ENCODE measurements at regions not wholly inside any gene's neighbourhood (a gene's known extent, or its start where the extent isn't known, plus 50 kb on each side); places are given as distances from the start of the nearest gene placed in this dataset.
"Not testable (repeated sequence)": the region's sequence is repeated elsewhere in the genome, so short reads cannot be mapped to it uniquely, and the experiment has no call there.

DNA sequence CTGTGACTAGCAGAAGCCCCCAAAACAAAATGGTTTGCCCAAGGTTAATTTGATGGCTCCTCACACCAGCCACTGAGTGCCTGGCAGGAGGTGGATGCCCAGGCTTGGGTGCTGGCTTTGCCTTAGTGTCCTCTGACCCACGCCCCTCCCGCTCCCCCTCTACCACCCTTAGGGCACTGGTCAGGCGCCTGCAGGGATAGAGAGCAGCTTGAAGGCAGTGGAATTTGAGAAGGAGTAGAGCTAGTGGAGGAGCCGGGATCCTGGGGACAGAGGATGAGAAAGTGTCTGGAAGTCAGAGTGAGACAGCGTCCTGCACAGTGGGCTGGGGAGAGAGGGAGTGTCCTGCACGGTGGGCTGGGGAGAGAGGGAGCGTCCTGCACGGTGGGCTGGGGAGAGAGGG lies 139.4 kb downstream of the DNAJB6 start:
- Mint-ChIP-seq H3K4me1 (ENCODE audit: low read depth in 2 of 2) (peaks cover 11% of the 10 kb centered on the region in 2 donors), H3K27ac (no peak overlapping the region), H3K27me3 (no peaks in the 10 kb centered on the region), H3K9me3 (peaks cover 0 to 1% of the 10 kb centered on the region in 2 donors), H3K4me3 (no peak overlapping the region), H3K36me3 (ENCODE audit: insufficient read depth) (peaks cover 4% of the 10 kb centered on the region)
- DNase-seq (no peak), ATAC-seq (replicated peaks) (no peak)

DNA sequence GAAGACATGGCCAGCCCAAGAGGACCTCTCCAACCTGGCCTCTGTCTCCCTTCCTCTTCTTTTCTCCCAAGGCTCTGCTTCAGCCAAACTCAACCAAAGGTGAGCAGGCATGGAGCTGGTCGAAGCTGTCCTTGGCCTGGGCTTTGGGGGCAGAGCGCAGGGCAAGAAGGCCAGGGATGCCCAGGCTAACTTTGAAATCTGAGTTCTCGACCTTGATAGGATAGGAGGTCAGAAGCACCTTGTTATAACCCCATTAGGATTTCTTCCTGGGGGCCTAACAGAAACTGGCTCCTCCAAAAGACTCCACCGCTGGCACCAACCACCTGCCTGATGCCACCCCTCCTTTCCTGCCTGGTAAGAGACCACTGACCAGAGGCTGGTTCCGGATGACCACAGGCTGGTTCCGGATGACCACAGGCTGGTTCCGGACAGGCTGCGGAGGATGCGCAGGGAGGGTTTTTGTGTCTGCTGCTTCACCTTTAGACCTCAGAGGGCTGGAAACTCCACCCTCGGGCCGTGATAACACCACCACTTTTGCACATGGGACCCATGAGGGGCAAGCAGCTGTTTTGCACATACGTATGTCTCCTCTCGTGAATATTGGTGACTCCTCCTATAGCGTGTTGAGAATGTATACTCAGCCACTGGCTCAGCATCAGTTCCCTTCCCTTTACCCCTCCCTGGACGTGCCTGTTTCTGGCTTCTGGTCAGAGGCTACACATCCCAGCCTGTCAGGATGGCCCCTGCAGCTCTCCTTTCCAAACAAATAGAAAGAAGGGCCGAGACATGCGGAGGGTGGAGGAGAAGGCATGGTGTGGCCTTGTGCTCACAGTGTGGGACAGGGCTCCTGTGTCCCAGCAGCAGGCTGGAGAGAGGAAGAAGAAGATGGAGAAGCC lies 140.1 kb downstream of the DNAJB6 start:
- H3K36me3 Mint-ChIP-seq (ENCODE audit: insufficient read depth): peaks cover 4% of the 10 kb centered on the region
- no peak overlapping the region for H3K27ac Mint-ChIP-seq
- ATAC-seq (replicated peaks) (no peak), DNase-seq (no peak)
- peaks cover 0 to 1% of the 10 kb centered on the region in 2 donors for H3K9me3 Mint-ChIP-seq
- H3K27me3 Mint-ChIP-seq: no peaks in the 10 kb centered on the region
- H3K4me3 Mint-ChIP-seq: no peak overlapping the region
- peaks cover 4 to 5% of the 10 kb centered on the region in 2 donors for H3K4me1 Mint-ChIP-seq (ENCODE audit: low read depth in 2 of 2)

DNA sequence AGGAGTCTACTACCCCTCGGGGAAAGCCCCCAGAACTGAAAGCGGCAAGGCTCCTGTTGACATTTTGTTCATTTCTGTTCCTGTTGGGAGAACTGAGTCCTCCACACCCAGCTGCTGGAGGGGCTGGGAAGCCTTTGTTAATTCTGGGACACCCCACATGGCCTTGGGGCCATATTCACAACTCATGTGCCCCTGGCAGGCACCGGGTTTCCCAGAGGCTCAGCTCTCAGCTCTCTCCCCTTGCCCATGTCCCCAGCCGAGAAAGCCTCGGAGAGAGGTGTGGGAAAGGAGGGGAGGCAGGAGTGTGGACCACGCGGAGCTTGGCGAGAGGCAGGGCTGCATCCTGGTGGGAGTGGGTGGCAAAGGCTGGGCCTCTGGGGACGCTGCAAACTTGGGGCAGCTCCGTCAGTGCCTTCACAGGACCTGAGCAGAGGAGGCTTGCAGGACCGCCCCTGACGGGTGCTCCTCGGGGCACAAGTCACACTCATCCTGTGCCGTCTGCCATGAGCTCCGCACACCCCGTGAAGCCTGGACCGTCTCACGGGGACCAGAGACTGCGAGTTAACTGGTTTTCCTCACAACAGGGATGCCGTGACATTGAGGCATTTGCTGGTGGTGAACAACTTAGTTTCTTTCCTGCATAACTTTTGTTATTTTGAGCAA lies 140.9 kb downstream of the DNAJB6 start:
- no peak for ATAC-seq (replicated peaks)
- DNase-seq: no peak
- Mint-ChIP-seq H3K27ac (no peak overlapping the region), H3K36me3 (ENCODE audit: insufficient read depth) (peaks cover 4% of the 10 kb centered on the region), H3K4me1 (ENCODE audit: low read depth in 2 of 2) (no peaks in the 10 kb centered on the region), H3K9me3 (peaks cover 0 to 1% of the 10 kb centered on the region in 2 donors), H3K27me3 (no peaks in the 10 kb centered on the region), H3K4me3 (peak overlapping the region; percentile 33 to 34)

DNA sequence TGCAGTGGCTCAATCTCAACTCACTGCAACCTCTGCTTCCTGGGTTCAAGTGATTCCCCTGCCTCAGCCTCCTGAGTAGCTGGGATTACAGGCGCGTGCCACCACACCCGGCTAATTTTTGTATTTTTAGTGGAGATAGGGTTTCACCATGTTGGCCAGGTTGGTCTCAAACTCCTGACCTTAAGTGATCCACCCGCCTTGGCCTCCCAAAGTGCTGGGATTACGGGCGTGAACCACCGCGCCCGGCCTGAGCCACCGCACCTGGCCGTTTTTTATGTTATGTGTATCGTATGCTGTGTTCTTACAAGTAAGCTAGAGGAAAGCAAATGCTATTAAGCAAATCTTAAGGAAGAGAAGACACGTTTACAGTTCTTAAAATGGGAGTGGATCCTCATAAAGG lies 141.8 kb downstream of the DNAJB6 start:
- not testable (repeated sequence) for H3K4me3 Mint-ChIP-seq; H3K4me1 Mint-ChIP-seq (ENCODE audit: low read depth in 2 of 2); ATAC-seq (replicated peaks); H3K27ac Mint-ChIP-seq; H3K27me3 Mint-ChIP-seq; H3K9me3 Mint-ChIP-seq; H3K36me3 Mint-ChIP-seq (ENCODE audit: insufficient read depth); DNase-seq

DNA sequence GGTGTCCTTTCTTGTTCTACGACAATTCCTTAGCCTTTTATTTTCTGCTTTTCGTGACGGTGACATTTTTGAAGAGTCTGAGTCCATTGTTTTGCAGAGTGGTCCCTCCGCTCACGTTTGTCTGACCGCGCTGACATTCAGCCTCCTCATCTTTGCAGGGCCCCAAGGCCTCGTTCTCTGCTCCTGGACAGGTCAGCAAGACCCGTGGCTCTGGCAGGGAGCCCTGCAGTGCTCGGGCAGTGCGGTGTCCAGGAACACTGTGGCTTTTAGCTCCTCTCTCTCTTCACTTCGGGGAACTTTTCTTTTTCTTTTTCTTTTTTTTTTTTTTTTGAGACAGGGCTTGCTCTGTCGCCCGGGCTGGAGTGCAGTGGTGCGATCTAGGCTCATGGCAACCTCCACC lies 142.5 kb downstream of the DNAJB6 start:
- no peaks in the 10 kb centered on the region for H3K4me1 Mint-ChIP-seq (ENCODE audit: low read depth in 2 of 2)
- H3K27ac Mint-ChIP-seq: no peak overlapping the region
- no peak for ATAC-seq (replicated peaks)
- no peaks in the 10 kb centered on the region for H3K9me3 Mint-ChIP-seq
- DNase-seq: no peak
- peaks cover 4% of the 10 kb centered on the region for H3K36me3 Mint-ChIP-seq (ENCODE audit: insufficient read depth)
- no peak overlapping the region for H3K4me3 Mint-ChIP-seq
- peaks cover under 1 to 3% of the 10 kb centered on the region in 2 donors for H3K27me3 Mint-ChIP-seq

DNA sequence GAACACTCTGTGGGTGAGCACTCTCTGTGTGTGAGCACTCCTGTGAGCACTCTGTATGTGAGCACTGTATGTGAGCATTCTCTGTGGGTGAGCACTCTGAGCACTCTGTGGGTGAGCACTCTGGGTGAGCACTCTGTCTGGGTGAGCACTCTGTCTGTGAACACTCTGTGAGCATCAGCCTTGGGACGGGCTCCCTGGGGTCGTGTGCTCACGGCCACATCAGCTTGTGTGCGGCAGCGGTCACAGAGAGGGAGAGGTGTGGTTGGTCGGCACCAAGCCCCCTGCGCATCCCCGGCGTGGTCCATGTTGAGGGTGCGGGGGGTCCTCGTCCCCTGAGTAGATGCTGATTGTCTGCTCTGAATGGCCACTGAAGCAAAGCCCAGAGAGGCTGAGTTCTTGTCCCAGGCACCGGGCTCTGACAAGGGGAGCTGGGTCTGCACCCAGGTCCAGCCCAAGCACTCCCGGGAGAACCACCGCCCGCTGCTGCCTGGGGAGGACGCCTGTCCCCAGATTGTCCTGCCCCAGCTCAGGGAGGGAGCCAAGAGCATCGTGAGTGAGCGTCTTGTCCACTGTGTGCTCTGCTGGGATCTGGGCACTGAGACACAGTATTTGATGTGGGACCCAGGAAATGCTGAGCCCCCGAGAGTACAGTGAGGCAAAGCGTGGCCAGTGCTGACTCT lies 143.7 kb downstream of the DNAJB6 start:
- ATAC-seq (replicated peaks): no peak
- H3K27ac Mint-ChIP-seq: no peak overlapping the region
- no peaks in the 10 kb centered on the region for H3K36me3 Mint-ChIP-seq (ENCODE audit: insufficient read depth)
- H3K4me1 Mint-ChIP-seq (ENCODE audit: low read depth in 2 of 2): peaks cover 0 to 2% of the 10 kb centered on the region in 2 donors
- H3K4me3 Mint-ChIP-seq: no peak overlapping the region
- no peaks in the 10 kb centered on the region for H3K9me3 Mint-ChIP-seq
- no peak for DNase-seq
- H3K27me3 Mint-ChIP-seq: peaks cover 5 to 14% of the 10 kb centered on the region in 2 donors

DNA sequence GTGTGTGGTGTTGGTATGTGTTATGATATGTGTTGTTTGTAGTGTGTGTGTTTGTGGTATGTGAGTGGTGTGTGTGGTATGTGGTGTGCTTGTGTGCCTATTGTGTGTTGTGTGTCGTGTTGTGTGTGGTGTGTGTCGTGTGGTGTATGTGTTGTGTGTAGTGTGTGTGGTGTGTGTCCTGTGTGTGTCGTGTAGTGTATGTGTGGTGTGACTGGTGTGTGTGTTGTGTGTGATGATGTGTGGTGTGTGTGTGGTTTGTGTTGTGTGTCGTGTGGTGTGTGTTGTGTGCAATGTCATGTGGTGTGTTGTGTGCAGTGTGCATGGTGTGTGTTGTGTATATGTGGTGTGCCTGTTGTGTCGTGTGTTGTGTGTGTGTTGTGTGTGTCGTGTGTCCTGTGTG lies 144.6 kb downstream of the DNAJB6 start:
- peaks cover 5 to 16% of the 10 kb centered on the region in 2 donors for H3K27me3 Mint-ChIP-seq
- ATAC-seq (replicated peaks) (no peak), DNase-seq (no peak)
- H3K27ac Mint-ChIP-seq: no peak overlapping the region
- peaks cover 0 to 2% of the 10 kb centered on the region in 2 donors for H3K4me1 Mint-ChIP-seq (ENCODE audit: low read depth in 2 of 2)
- no peak overlapping the region for H3K4me3 Mint-ChIP-seq
- H3K9me3 Mint-ChIP-seq: no peaks in the 10 kb centered on the region
- no peaks in the 10 kb centered on the region for H3K36me3 Mint-ChIP-seq (ENCODE audit: insufficient read depth)

DNA sequence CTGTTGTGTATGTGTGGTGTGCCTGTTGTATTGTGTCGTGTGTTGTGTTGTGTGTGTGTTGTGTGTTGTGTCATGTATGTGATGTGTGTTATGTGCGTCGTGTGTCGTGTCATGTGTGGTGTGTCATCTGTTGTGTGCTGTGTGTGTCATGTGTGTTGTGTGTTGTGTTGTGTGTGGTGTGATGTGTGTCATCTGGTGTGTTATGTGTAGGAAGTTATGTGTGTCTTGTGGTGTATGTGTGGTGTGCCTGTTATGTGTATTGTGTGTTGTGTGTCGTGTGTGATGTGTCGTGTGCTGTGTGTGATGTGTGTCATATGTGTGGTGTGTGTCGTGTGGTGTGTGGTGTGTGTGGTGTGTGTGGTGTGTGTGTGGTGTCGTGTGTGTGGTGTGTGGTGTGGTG lies 145.2 kb downstream of the DNAJB6 start:
- no peak for DNase-seq
- H3K4me3 Mint-ChIP-seq: no peak overlapping the region
- H3K27me3 Mint-ChIP-seq: peaks cover 5 to 18% of the 10 kb centered on the region in 2 donors
- no peaks in the 10 kb centered on the region for H3K36me3 Mint-ChIP-seq (ENCODE audit: insufficient read depth)
- ATAC-seq (replicated peaks): no peak
- H3K9me3 Mint-ChIP-seq: no peaks in the 10 kb centered on the region
- H3K4me1 Mint-ChIP-seq (ENCODE audit: low read depth in 2 of 2): peaks cover 0 to 2% of the 10 kb centered on the region in 2 donors
- H3K27ac Mint-ChIP-seq: no peak overlapping the region

DNA sequence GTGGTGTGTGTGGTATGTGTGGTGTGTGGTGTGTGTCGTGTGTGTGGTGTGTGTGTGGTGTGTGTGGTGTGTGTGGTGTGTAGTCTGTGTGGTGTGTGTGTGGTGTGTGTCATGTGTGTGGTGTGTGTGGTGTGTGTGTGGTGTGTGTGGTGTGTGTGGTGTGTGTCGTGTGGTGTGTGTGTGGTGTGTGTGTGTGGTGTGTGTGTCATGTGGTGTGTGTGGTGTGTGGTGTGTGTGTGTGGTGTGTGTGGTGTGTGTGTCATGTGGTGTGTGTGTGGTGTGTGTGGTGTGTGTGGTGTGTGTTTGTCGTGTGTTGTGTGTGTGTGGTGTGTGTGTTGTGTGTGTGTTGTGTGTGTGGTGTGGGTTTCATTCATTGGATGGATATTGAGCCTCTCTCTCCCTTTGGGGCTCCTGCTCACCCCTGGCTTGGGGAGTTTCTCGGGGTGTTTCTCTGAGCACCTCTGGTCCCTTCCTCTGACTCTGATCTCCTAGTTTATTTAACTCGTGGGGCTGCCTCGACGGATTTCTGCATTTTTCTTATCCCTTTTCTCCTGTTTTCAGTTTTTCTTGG lies 145.8 kb downstream of the DNAJB6 start:
- Mint-ChIP-seq H3K9me3 (no peaks in the 10 kb centered on the region), H3K27ac (no peak overlapping the region)

DNA sequence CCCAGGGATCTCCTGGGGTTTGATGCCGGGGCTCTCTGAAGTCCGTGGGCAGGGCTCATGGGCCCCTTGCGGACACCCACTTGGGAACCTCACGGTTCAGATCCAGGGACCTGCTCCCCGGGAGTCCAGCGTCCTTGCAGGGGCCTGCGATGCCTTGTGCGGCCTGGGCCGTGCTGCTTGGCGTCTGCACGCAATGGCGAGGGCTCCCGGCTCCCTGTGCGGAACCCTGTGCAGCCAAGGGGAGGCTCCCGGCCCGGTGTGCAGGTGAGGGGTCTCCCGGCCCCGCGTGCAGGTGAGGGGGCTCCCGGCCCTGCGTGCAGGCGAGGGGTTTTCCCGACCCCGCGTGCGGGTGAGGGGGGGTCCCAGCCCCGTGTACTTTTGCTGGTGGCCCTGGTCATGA lies 146.7 kb downstream of the DNAJB6 start:
- H3K4me3 Mint-ChIP-seq: no peak overlapping the region
- peaks cover 0 to 2% of the 10 kb centered on the region in 2 donors for H3K4me1 Mint-ChIP-seq (ENCODE audit: low read depth in 2 of 2)
- peaks cover 5 to 22% of the 10 kb centered on the region in 2 donors for H3K27me3 Mint-ChIP-seq
- H3K9me3 Mint-ChIP-seq: no peaks in the 10 kb centered on the region
- DNase-seq (no peak), ATAC-seq (replicated peaks) (peak; percentile 24)
- H3K36me3 Mint-ChIP-seq (ENCODE audit: insufficient read depth): no peaks in the 10 kb centered on the region
- no peak overlapping the region for H3K27ac Mint-ChIP-seq

More for the DNA sequence above, 145.8 kb downstream of the DNAJB6 start:
- Mint-ChIP-seq H3K36me3 (ENCODE audit: insufficient read depth) (no peaks in the 10 kb centered on the region), H3K4me1 (ENCODE audit: low read depth in 2 of 2) (peaks cover 0 to 2% of the 10 kb centered on the region in 2 donors), H3K27me3 (peaks cover 5 to 22% of the 10 kb centered on the region in 2 donors), H3K4me3 (no peak overlapping the region)
- ATAC-seq (replicated peaks): no peak
- no peak for DNase-seq

DNA sequence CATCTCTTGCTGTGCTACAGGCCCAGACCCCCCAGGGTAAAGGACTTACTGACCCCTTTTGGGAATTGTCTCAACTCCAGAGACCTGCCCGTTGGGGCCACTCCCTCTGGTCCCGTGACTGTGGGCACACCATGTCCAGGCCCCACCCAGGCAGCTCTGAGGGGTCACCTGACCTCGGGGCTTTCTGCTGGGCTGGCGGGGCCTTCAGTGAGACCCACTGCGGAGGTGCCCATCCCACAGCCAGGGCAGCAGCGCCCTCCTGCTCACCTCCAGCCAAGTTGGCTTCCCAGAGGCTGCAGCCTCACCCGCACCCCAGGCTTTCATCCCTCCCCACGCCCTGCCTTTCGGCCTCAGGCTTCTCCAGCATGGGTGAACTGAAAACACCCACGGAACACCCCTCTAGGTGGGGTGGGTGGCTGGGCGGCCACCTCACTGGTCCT lies 147.2 kb downstream of the DNAJB6 start:
- Mint-ChIP-seq H3K4me1 (ENCODE audit: low read depth in 2 of 2) (peaks cover 0 to 2% of the 10 kb centered on the region in 2 donors), H3K27ac (no peak overlapping the region), H3K4me3 (no peak overlapping the region), H3K27me3 (peaks cover 5 to 22% of the 10 kb centered on the region in 2 donors), H3K9me3 (no peaks in the 10 kb centered on the region), H3K36me3 (ENCODE audit: insufficient read depth) (no peaks in the 10 kb centered on the region)
- ATAC-seq (replicated peaks) (no peak), DNase-seq (no peak)

DNA sequence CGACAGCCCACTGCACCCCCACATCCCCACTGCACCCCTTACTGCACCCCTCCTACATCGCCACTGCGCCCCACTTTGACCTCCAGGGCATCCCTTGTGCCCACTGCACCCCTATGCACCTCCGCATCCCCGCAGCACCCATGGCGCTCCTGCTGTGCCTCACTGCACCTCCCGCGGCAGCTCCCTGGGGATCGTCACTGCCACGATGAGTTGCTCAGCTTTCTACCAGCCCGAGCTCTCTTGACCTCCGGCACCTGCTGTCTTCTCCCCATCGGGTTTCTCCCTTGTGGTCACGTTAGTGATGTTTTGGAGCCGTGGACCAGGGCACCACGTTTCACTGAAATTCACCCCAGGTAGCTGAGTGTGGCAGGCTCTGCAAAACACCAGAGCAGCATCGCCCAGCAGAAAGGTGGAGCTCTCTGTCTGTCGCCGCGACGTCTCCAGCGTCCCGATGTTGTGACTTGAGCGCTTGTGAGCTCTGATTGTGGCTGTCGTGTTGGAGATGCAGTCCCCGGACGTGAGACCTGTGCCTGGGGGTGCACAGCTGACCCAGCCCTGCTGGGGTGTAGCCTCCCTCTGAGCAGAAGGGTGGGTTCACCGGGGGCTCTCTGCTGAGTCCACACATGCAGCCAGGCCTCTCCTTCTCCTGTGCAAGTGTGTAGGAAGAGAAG lies 147.7 kb downstream of the DNAJB6 start:
- H3K27ac Mint-ChIP-seq: no peak overlapping the region

DNA sequence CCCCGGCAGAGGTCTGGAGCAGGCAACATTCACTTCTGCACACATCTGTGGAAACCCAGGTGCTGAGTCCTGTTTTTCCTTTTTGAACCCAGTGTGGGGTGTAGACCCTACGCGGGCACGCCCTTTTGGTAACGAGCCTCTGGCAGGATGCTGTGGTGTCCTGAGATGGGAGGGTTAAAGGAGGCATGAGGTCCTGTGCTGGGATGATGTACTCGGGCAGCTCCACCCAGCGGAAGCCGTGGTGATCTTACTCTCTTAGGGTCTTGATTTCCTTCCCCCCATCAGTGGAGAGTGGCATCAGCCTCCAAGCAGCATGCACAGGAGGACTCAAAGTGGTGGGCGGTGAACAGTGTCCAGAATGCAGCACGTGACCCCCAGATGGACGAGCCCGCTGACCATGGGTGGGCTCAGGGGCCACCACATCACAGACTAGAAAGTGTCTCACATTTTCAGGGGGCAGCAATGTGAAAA lies 148.6 kb downstream of the DNAJB6 start:
- Mint-ChIP-seq H3K4me3 (no peak overlapping the region), H3K9me3 (no peaks in the 10 kb centered on the region), H3K4me1 (ENCODE audit: low read depth in 2 of 2) (peaks cover 2 to 4% of the 10 kb centered on the region in 2 donors), H3K27me3 (peaks cover 5 to 22% of the 10 kb centered on the region in 2 donors), H3K27ac (no peak overlapping the region), H3K36me3 (ENCODE audit: insufficient read depth) (no peaks in the 10 kb centered on the region)
- ATAC-seq (replicated peaks) (peak; percentile 49), DNase-seq (no peak)

More for the DNA sequence above, 147.7 kb downstream of the DNAJB6 start:
- Mint-ChIP-seq H3K4me3 (no peak overlapping the region), H3K27me3 (peaks cover 5 to 22% of the 10 kb centered on the region in 2 donors), H3K4me1 (ENCODE audit: low read depth in 2 of 2) (peaks cover 0 to 2% of the 10 kb centered on the region in 2 donors), H3K36me3 (ENCODE audit: insufficient read depth) (no peaks in the 10 kb centered on the region), H3K9me3 (no peaks in the 10 kb centered on the region)
- DNase-seq (no peak), ATAC-seq (replicated peaks) (no peak)
